ENCODE measurements at regions not wholly inside any gene's neighbourhood (a gene's known extent, or its start where the extent isn't known, plus 50 kb on each side); places are given as distances from the start of the nearest gene placed in this dataset.
"Not testable (repeated sequence)": the region's sequence is repeated elsewhere in the genome, so short reads cannot be mapped to it uniquely, and the experiment has no call there.

GRCh38 chr10:43834751-43835150 lies 186.1 kb upstream of the ZNF32 start:
- TF ChIP-seq CTCF (IDR thresholded peaks at IDR 0.05); POLR2A (IDR thresholded peaks at IDR 0.05; ENCODE audit: low read depth): not testable (repeated sequence)
